A549 (cell line): ENCODE measurements at regions not wholly inside any gene's neighbourhood (a gene's known extent, or its start where the extent isn't known, plus 50 kb on each side); places are given as distances from the start of the nearest gene placed in this dataset.

Experiments used
- ATAC-seq, 2 experiments: fragments of 200-7000 bp in 1 of 2; fragments of >200 bp in 1 of 2; cut with Nextera tagmentation in 1 of 2; cut with Tn5 transposase in 1 of 2; 3 replicates each; pipeline versions ENCODE4 v1.8.0 to v1.9.1; 2018 to 2020; ENCODE audit warnings: mild to moderate bottlenecking in 1 of 2, moderate library complexity in 1 of 2
- CTCF ChIA-PET: fragments of 300-600 bp; sonication (Branson Sonifier 250); formaldehyde crosslinking; extraction: SDS; loops from one replicate; lab custom pipeline; 2021; ENCODE audit warnings: antibody characterized with exemption, inconsistent platforms; lab: Yijun Ruan, JAX
- POLR2A ChIA-PET: fragments of 350-600 bp; formaldehyde crosslinking; extraction: SDS; loops from one replicate; lab custom pipeline; 2021; ENCODE audit warnings: antibody characterized with exemption, inconsistent platforms; lab: Yijun Ruan, JAX
- DNase-seq, 2 experiments: peaks; one replicate each; pipeline versions ENCODE4 v3.0.0 to v3.0.0-alpha.2; 2011 to 2016; ENCODE audit warnings: low read depth in 1 of 2, low spot score in 1 of 2
- FAIRE-seq: peaks from 2 replicates; lab custom pipeline; 2011; peaks lifted over from hg19 to GRCh38; lab: Jason Lieb, UNC
- H3K27ac ChIP-seq, 2 experiments: fragments of >200 bp; sonication (Bioruptor Twin); formaldehyde crosslinking; 3 replicates each; pipeline ENCODE4 v1.5.1; 2016 to 2017
- H3K4me1 ChIP-seq: fragments of >200 bp; sonication (Bioruptor Twin); formaldehyde crosslinking; 3 replicates; pipeline ENCODE4 v1.6.1; 2016
- H3K4me2 ChIP-seq: fragments of >200 bp; sonication (Bioruptor Twin); formaldehyde crosslinking; 3 replicates; pipeline ENCODE4 v1.6.1; 2016
- H3K4me3 ChIP-seq: fragments of >200 bp; sonication (Bioruptor Twin); formaldehyde crosslinking; 3 replicates; pipeline ENCODE4 v1.5.1; 2016
- H3K9me3 ChIP-seq: fragments of >200 bp; sonication (Bioruptor Twin); formaldehyde crosslinking; 3 replicates; pipeline ENCODE4 v1.6.1; 2016
- BCL3 ChIP-seq: fragments of >200 bp; sonication (Bioruptor Twin); formaldehyde crosslinking; IDR thresholded peaks from 3 replicates; pipeline ENCODE4 v1.6.1; 2016
- CHD2 ChIP-seq: fragments of 150-350 bp; IDR thresholded peaks from 2 replicates; pipeline ENCODE4 v1.6.1; 2014; ENCODE audit warnings: low read length; ENCODE audit not compliant: partially characterized antibody
- CHD4 ChIP-seq: fragments of 200-600 bp; sonication (generic); IDR thresholded peaks from 2 replicates; pipeline ENCODE4 v1.6.1; 2016; ENCODE audit warnings: antibody characterized with exemption, mild to moderate bottlenecking, borderline replicate concordance
- E2F6 ChIP-seq: IDR thresholded peaks from 2 replicates; pipeline ENCODE4 v1.6.1; 2012; ENCODE audit warnings: low read depth, borderline replicate concordance
- EHF ChIP-seq: fragments of 250-450 bp; sonication (Bioruptor Pico); IDR thresholded peaks from 2 replicates; pipeline ENCODE4 v1.5.0; 2020; ENCODE audit warnings: mild to moderate bottlenecking
- EHMT2 ChIP-seq: fragments of 200-600 bp; sonication (generic); IDR thresholded peaks from 2 replicates; pipeline ENCODE4 v1.6.1; 2016; ENCODE audit warnings: antibody characterized with exemption, low read depth, mild to moderate bottlenecking, moderate library complexity
- ELK1 ChIP-seq: fragments of 150-350 bp; IDR thresholded peaks from 2 replicates; pipeline ENCODE4 v1.6.1; 2014; ENCODE audit warnings: low read depth, mild to moderate bottlenecking, low read length
- ESRRA ChIP-seq: fragments of 150-350 bp; IDR thresholded peaks from 2 replicates; pipeline ENCODE4 v1.6.1; 2014; ENCODE audit warnings: mild to moderate bottlenecking, low read length, borderline replicate concordance
- FOSB ChIP-seq: fragments of 250-450 bp; sonication (Bioruptor Pico); IDR thresholded peaks from 2 replicates; pipeline ENCODE4 v1.5.0; 2020; ENCODE audit warnings: mild to moderate bottlenecking, moderate library complexity
- FOXS1 ChIP-seq: fragments of 250-450 bp; sonication (Bioruptor Pico); IDR thresholded peaks from 2 replicates; pipeline ENCODE4 v1.5.0; 2020; ENCODE audit warnings: mild to moderate bottlenecking, moderate library complexity
- GATA3 ChIP-seq: IDR thresholded peaks from 2 replicates; pipeline ENCODE4 v1.6.1; 2012; ENCODE audit warnings: borderline replicate concordance
- HDAC2 ChIP-seq: fragments of 200-600 bp; sonication (generic); IDR thresholded peaks from 2 replicates; pipeline ENCODE4 v1.6.1; 2016
- HMGXB4 ChIP-seq: fragments of 250-450 bp; sonication (Bioruptor Pico); IDR thresholded peaks from 2 replicates; pipeline ENCODE4 v1.5.0; 2021; ENCODE audit warnings: mild to moderate bottlenecking, moderate library complexity, borderline replicate concordance
- HOXA7 ChIP-seq: fragments of 250-450 bp; sonication (Bioruptor Pico); IDR thresholded peaks from 2 replicates; pipeline ENCODE4 v1.5.0; 2020; ENCODE audit warnings: mild to moderate bottlenecking, moderate library complexity
- KDM1A ChIP-seq: fragments of 200-600 bp; sonication (generic); IDR thresholded peaks from 2 replicates; pipeline ENCODE4 v1.6.1; 2016; ENCODE audit warnings: low read depth, mild to moderate bottlenecking
- MAFK ChIP-seq: fragments of 450-650 bp; IDR thresholded peaks from 2 replicates; pipeline ENCODE4 v1.6.1; 2014; ENCODE audit not compliant: partially characterized antibody
- MYC ChIP-seq: IDR thresholded peaks from 2 replicates; pipeline ENCODE4 v1.6.1; 2012; ENCODE audit warnings: mild to moderate bottlenecking, inconsistent platforms, low read length, improper control_type of control experiment, borderline replicate concordance
- NPAS2 ChIP-seq: fragments of 250-450 bp; sonication (Bioruptor Pico); IDR thresholded peaks from 2 replicates; pipeline ENCODE4 v1.8.0; 2022; ENCODE audit warnings: mild to moderate bottlenecking, moderate library complexity, borderline replicate concordance
- NR3C1 ChIP-seq: fragments of >200 bp; sonication (Bioruptor Twin); formaldehyde crosslinking; IDR thresholded peaks from 3 replicates; pipeline ENCODE4 v1.6.1; 2017
- PBX3 ChIP-seq: IDR thresholded peaks from 2 replicates; pipeline ENCODE4 v1.6.1; 2012
- POLR2A ChIP-seq: IDR thresholded peaks from 2 replicates; pipeline ENCODE4 v1.6.1; 2012; ENCODE audit warnings: mild to moderate bottlenecking, low read length
- POLR2AphosphoS2 ChIP-seq: conservative IDR thresholded peaks from 2 replicates; pipeline ENCODE4 v1.6.1; 2012; ENCODE audit warnings: low read length, improper control_type of control experiment, inconsistent platforms
- RCOR1 ChIP-seq: fragments of 150-350 bp; IDR thresholded peaks from 2 replicates; pipeline ENCODE4 v1.6.1; 2014; ENCODE audit warnings: antibody characterized with exemption, low read length, low read depth
- RFX5 ChIP-seq: fragments of 450-650 bp; IDR thresholded peaks from 2 replicates; pipeline ENCODE4 v1.7.1; 2014; ENCODE audit warnings: antibody characterized with exemption, mild to moderate bottlenecking, moderate library complexity
- RNF2 ChIP-seq: fragments of 200-600 bp; sonication (generic); IDR thresholded peaks from 2 replicates; pipeline ENCODE4 v1.6.1; 2016; ENCODE audit warnings: low read depth, mild to moderate bottlenecking, antibody characterized with exemption, moderate library complexity, borderline replicate concordance
- USF2 ChIP-seq: fragments of 450-650 bp; IDR thresholded peaks from 2 replicates; pipeline ENCODE4 v1.6.1; 2014; ENCODE audit warnings: antibody characterized with exemption
- ZC3H11A ChIP-seq: fragments of 450-650 bp; IDR thresholded peaks from 2 replicates; pipeline ENCODE4 v1.6.1; 2014; ENCODE audit warnings: antibody characterized with exemption, mild to moderate bottlenecking
- ZFP36 ChIP-seq: fragments of 450-650 bp; IDR thresholded peaks from 2 replicates; pipeline ENCODE4 v1.6.1; 2014; ENCODE audit warnings: borderline replicate concordance; ENCODE audit not compliant: partially characterized antibody
- WGBS: methylation state at CpG from one replicate; pipeline ENCODE4 v1.1.6; 2017; ENCODE audit errors: missing lambda C conversion rate; 5-methylcytosine and 5-hydroxymethylcytosine counted together

- FAIRE-seq: no peak
- ATAC-seq: no peak
- no peaks in the 10 kb centered on the region for H3K9me3 ChIP-seq
- no peak overlapping the region for H3K4me3 ChIP-seq
- 19% methylated on average over 7 of the region's 7 CpGs for WGBS
- ChIA-PET CTCF (no interaction called here), POLR2A (no interaction called here)
- no peak for TF ChIP-seq ZFP36
- TF ChIP-seq ELK1: no peak
- no peak for TF ChIP-seq RFX5
- TF ChIP-seq HOXA7 (CRISPR knock-in tag): no peak
- TF ChIP-seq NPAS2 (CRISPR knock-in tag): no peak
- no peak for TF ChIP-seq MYC
- no peak for TF ChIP-seq FOSB (CRISPR knock-in tag)
- no peak for TF ChIP-seq ZC3H11A
- no peak for TF ChIP-seq POLR2AphosphoS2
- no peak for TF ChIP-seq EHF (CRISPR knock-in tag)
- no peak for TF ChIP-seq FOXS1
- no peak for TF ChIP-seq EHMT2
- no peak for TF ChIP-seq GATA3
- no peak for TF ChIP-seq BCL3
- TF ChIP-seq HMGXB4 (CRISPR knock-in tag): no peak
- TF ChIP-seq RNF2: no peak
- DNase-seq: no peak
- H3K4me1 ChIP-seq: no peaks in the 10 kb centered on the region
- H3K4me2 ChIP-seq: no peak overlapping the region
- H3K27ac ChIP-seq: no peak overlapping the region
Measured at GRCh38 chr7:51774178-51774577, 457.6 kb upstream of the COBL start.

GRCh38 chr7:51772190-51772589, 455.6 kb upstream of the COBL start:
- FAIRE-seq (no peak), DNase-seq (no peak), ATAC-seq (no peak)
- no peaks in the 10 kb centered on the region for H3K9me3 ChIP-seq
- H3K4me2 ChIP-seq: no peak overlapping the region
- H3K27ac ChIP-seq: no peak overlapping the region
- no peaks in the 10 kb centered on the region for H3K4me1 ChIP-seq
- WGBS: 0% methylated on average over 2 of the region's 2 CpGs
- ChIA-PET CTCF (no interaction called here), POLR2A (no interaction called here)
- H3K4me3 ChIP-seq: no peak overlapping the region
- TF ChIP-seq USF2: no peak
- TF ChIP-seq MAFK: peak; percentile 5
- no peak for TF ChIP-seq FOSB (CRISPR knock-in tag)
- TF ChIP-seq NPAS2 (CRISPR knock-in tag): no peak
- TF ChIP-seq, all 56 proteins: peak for 1

GRCh38 chr7:51764976-51765375, 448.4 kb upstream of the COBL start:
- Histone ChIP-seq H3K9me3 (no peaks in the 10 kb centered on the region), H3K4me2 (no peak overlapping the region), H3K27ac (no peak overlapping the region), H3K4me3 (no peak overlapping the region), H3K4me1 (no peaks in the 10 kb centered on the region)
- DNase-seq (no peak), FAIRE-seq (no peak), ATAC-seq (no peak)
- ChIA-PET POLR2A (no interaction called here), CTCF (no interaction called here)
- no peak for TF ChIP-seq ELK1
- TF ChIP-seq NR3C1: no peak
- TF ChIP-seq RCOR1: no peak
- no peak for TF ChIP-seq HDAC2
- no peak for TF ChIP-seq CHD2
- no peak for TF ChIP-seq E2F6
- no peak for TF ChIP-seq ZFP36
- TF ChIP-seq PBX3: no peak
- no peak for TF ChIP-seq ESRRA
- TF ChIP-seq RNF2: no peak
- TF ChIP-seq CHD4: no peak
- TF ChIP-seq POLR2A: no peak
- no peak for TF ChIP-seq KDM1A
- WGBS: 5% methylated on average over 2 of the region's 2 CpGs
